GM12878 (cell line): ENCODE measurements at regions not wholly inside any gene's neighbourhood (a gene's known extent, or its start where the extent isn't known, plus 50 kb on each side); places are given as distances from the start of the nearest gene placed in this dataset.

Source experiments
- ATAC-seq: fragments of 200-7000 bp; cut with Tn5 transposase; 3 replicates; pipeline ENCODE4 v1.9.1; 2020; ENCODE audit warnings: mild to moderate bottlenecking, moderate library complexity
- BruUV-seq: library from RNA; stranded (reverse); fragments of 400-500 nt; replicated peaks from 2 replicates; lab custom pipeline; 2021; lab: Mats Ljungman, UMichigan
- CTCF ChIA-PET: fragments of 300-600 bp; sonication (Branson Sonifier 250); formaldehyde crosslinking; extraction: SDS; loops from one replicate; lab custom pipeline; 2021; ENCODE audit warnings: inconsistent platforms; lab: Yijun Ruan, JAX
- POLR2A ChIA-PET: fragments of 350-600 bp; formaldehyde crosslinking; extraction: SDS; loops from one replicate; lab custom pipeline; 2021; ENCODE audit warnings: inconsistent platforms; lab: Charles Lee
- RAD21 ChIA-PET: fragments of 300-600 bp; sonication (Branson Sonifier 250); formaldehyde crosslinking; loops from one replicate; lab custom pipeline; 2023; ENCODE audit warnings: antibody characterized with exemption; ENCODE audit not compliant: unreplicated experiment; lab: Charles Lee
- SMC1A ChIA-PET: fragments of 300-600 bp; sonication (Branson Sonifier 250); formaldehyde crosslinking; loops from one replicate; lab custom pipeline; 2023; ENCODE audit not compliant: unreplicated experiment, uncharacterized antibody; lab: Charles Lee
- DNase-seq: peaks from one replicate; pipeline ENCODE4 v3.0.0-alpha.2; 2011; ENCODE audit warnings: low read depth, low spot score
- FAIRE-seq: peaks from 3 replicates; lab custom pipeline; 2011; peaks lifted over from hg19 to GRCh38; lab: Jason Lieb, UNC
- H2AFZ ChIP-seq: 2 replicates; pipeline ENCODE4 v1.6.0; 2011; ENCODE audit warnings: low read depth, low read length, control low read depth; ENCODE audit not compliant: control insufficient read depth
- H3K27ac ChIP-seq: 2 replicates; pipeline ENCODE4 v1.5.1; 2011; ENCODE audit warnings: control low read depth; ENCODE audit not compliant: control insufficient read depth, insufficient read depth
- H3K27me3 ChIP-seq, 2 experiments: replicated peaks in 1 of 2; 2 replicates each; pipeline versions ENCODE4 v1.6.0 to v1.6.1; 2011; ENCODE audit warnings: low read length in 1 of 2; ENCODE audit not compliant: control insufficient read depth in 2 of 2, insufficient read depth in 2 of 2
- H3K36me3 ChIP-seq, 2 experiments: 2 replicates each; pipeline ENCODE4 v1.5.1; 2011; ENCODE audit warnings: low read length in 1 of 2; ENCODE audit not compliant: control insufficient read depth in 2 of 2, insufficient read depth in 2 of 2
- H3K4me1 ChIP-seq: 2 replicates; pipeline ENCODE4 v1.6.1; 2011; ENCODE audit warnings: mild to moderate bottlenecking, low read length, moderate library complexity, mixed read lengths; ENCODE audit not compliant: control insufficient read depth, insufficient read depth
- H3K4me2 ChIP-seq: 2 replicates; pipeline ENCODE4 v1.6.0; 2011; ENCODE audit warnings: control low read depth; ENCODE audit not compliant: control insufficient read depth, insufficient read depth
- H3K4me3 ChIP-seq: fragments of 200-600 bp; sonication (generic); 2 replicates; pipeline ENCODE4 v1.5.1; 2016
- H3K79me2 ChIP-seq: 2 replicates; pipeline ENCODE4 v1.6.0; 2011; ENCODE audit warnings: low read length; ENCODE audit not compliant: control insufficient read depth, insufficient read depth
- H3K9ac ChIP-seq: 2 replicates; pipeline ENCODE4 v1.8.0; 2011; ENCODE audit warnings: low read length, control low read depth, mixed read lengths; ENCODE audit not compliant: control insufficient read depth, insufficient read depth
- H3K9me3 ChIP-seq: replicated peaks from 3 replicates; pipeline ENCODE4 v1.5.1; 2011; ENCODE audit warnings: mild to moderate bottlenecking, low read length; ENCODE audit not compliant: control insufficient read depth, insufficient read depth
- H4K20me1 ChIP-seq: 2 replicates; pipeline ENCODE4 v1.6.0; 2011; ENCODE audit not compliant: control insufficient read depth, insufficient read depth
- CTCF ChIP-seq, 3 experiments: IDR thresholded peaks in 2 of 3; conservative IDR thresholded peaks in 1 of 3; 2 replicates each; pipeline ENCODE4 v1.5.1; 2011; ENCODE audit warnings: low read depth in 3 of 3, low read length in 3 of 3, mild to moderate bottlenecking in 3 of 3, control low read depth in 2 of 3, moderate library complexity in 2 of 3, inconsistent platforms in 1 of 3, mixed read lengths in 1 of 3; ENCODE audit not compliant: control insufficient read depth in 2 of 3, insufficient read depth in 1 of 3; ENCODE audit errors: extremely low read depth in 1 of 3
- ETV6 ChIP-seq, 2 experiments: fragments of 450-650 bp in 1 of 2; IDR thresholded peaks in 1 of 2; conservative IDR thresholded peaks in 1 of 2; 2 replicates each; pipeline ENCODE4 v1.6.1; 2014; ENCODE audit warnings: antibody characterized with exemption in 1 of 2, borderline replicate concordance in 1 of 2, low read depth in 1 of 2, mild to moderate bottlenecking in 1 of 2, moderate library complexity in 1 of 2
- PBX3 ChIP-seq: IDR thresholded peaks from 2 replicates; pipeline ENCODE4 v1.6.1; 2011; ENCODE audit warnings: mild to moderate bottlenecking, low read depth, low read length, moderate library complexity; ENCODE audit not compliant: insufficient replicate concordance
- ZBTB40 ChIP-seq: fragments of 450-650 bp; IDR thresholded peaks from 2 replicates; pipeline ENCODE4 v1.6.1; 2016; ENCODE audit warnings: mild to moderate bottlenecking, moderate library complexity, borderline replicate concordance
- WGBS: methylation state at CpG from one replicate; pipeline ENCODE4 v1.1.6; 2016; ENCODE audit warnings: low lambda C conversion rate; ENCODE audit not compliant: insufficient replicate concordance, insufficient coverage; ENCODE audit errors: missing lambda C conversion rate; 5-methylcytosine and 5-hydroxymethylcytosine counted together
- in situ Hi-C: fragments of 300-500 bp; cut with MboI; formaldehyde crosslinking; loops from 9 replicates; pipeline ENCODE4 v1.14.3; 2018; ENCODE audit warnings: mixed read lengths
- intact Hi-C: fragments of 100-400 bp; cut with micrococcal nuclease; formaldehyde crosslinking; loops from one replicate; pipeline ENCODE4 v1.14.2; 2022; ENCODE audit not compliant: unreplicated experiment

- ChIA-PET POLR2A (no interaction called here), CTCF (interaction anchor here (0.9 to 1.3 kb wide), 5 partner anchors 16 to 646 kb away, joined by 3 to 4 read pairs (median 3); no protein-coding TSS in a partner anchor), RAD21 (no interaction called here), SMC1A (interaction anchor here (1.2 kb wide), 2 partner anchors 20 to 324 kb away, joined by 3 read pairs; no protein-coding TSS in a partner anchor)
- no TSS peak for BruUV-seq
- FAIRE-seq: no peak
- Histone ChIP-seq H3K79me2 (no peaks in the 10 kb centered on the region), H2AFZ (no peak overlapping the region), H3K9ac (no peak overlapping the region), H3K27ac (no peak overlapping the region), H4K20me1 (no peaks in the 10 kb centered on the region), H3K27me3 (no peaks in the 10 kb centered on the region), H3K4me2 (no peak overlapping the region), H3K36me3 (no peaks in the 10 kb centered on the region), H3K4me1 (no peaks in the 10 kb centered on the region), H3K9me3 (no peaks in the 10 kb centered on the region), H3K4me3 (no peak overlapping the region)
- DNase-seq: no peak
- TF ChIP-seq ETV6 (conservative IDR thresholded peaks at IDR 0.05 in 1 of 2, IDR thresholded peaks at IDR 0.05 in 1 of 2; ENCODE audit: borderline replicate concordance in 1 of 2, low read depth in 1 of 2): no peak
- TF ChIP-seq ZBTB40: no peak
- peak in 2 of 3 experiments; percentile 22 to 32; a peak in 2 of 6 replicates for TF ChIP-seq CTCF (IDR thresholded peaks at IDR 0.05 in 2 of 3, conservative IDR thresholded peaks at IDR 0.05 in 1 of 3; ENCODE audit: control insufficient read depth in 2 of 3, extremely low read depth in 1 of 3, insufficient read depth in 1 of 3, low read depth in 3 of 3, low read length in 3 of 3)
- no peak for TF ChIP-seq PBX3
- in situ Hi-C loops: no loop called here
- intact Hi-C loops: loop anchor here (5.0 kb wide), 1 partner anchor 320 kb away; no protein-coding TSS in a partner anchor
- ATAC-seq: peak; percentile 55
- 14% methylated on average over 4 of the region's 4 CpGs for WGBS
Measured at GRCh38 chr4:31692399-31692940, 972.3 kb downstream of the PCDH7 start.
